Right renal pelvis (tissue), 4 donors: ENCODE measurements at regions not wholly inside any gene's neighbourhood (a gene's known extent, or its start where the extent isn't known, plus 50 kb on each side); places are given as distances from the start of the nearest gene placed in this dataset.

ENCODE experiments used
- DNase-seq, 4 donors: peaks; one replicate each; pipeline ENCODE4 v3.0.0-alpha.2; 2013; ENCODE audit warnings: low read depth in 4 of 4, low spot score in 3 of 4, missing footprints in 1 of 4

GRCh38 chr12:65596514-65597091 lies 227.7 kb upstream of the HMGA2 start:
- no peak for DNase-seq

- no peak for DNase-seq
These were observed 226.8 kb upstream of the HMGA2 start for GRCh38 chr12:65597527-65597926.

GRCh38 chr12:65598688-65599087 lies 225.6 kb upstream of the HMGA2 start:
- no peak for DNase-seq

- no peak for DNase-seq
These were observed 222.1 kb upstream of the HMGA2 start for GRCh38 chr12:65602253-65602609.

GRCh38 chr12:65602610-65603295 lies 221.5 kb upstream of the HMGA2 start:
- DNase-seq = peak; percentile 65 to 80 (median 76)

GRCh38 chr12:65603438-65604351 lies 220.6 kb upstream of the HMGA2 start:
- no peak for DNase-seq

GRCh38 chr12:65605019-65605418 lies 219.3 kb upstream of the HMGA2 start:
- DNase-seq = no peak

GRCh38 chr12:65606008-65606766 lies 218.1 kb upstream of the HMGA2 start:
- DNase-seq = no peak

- no peak for DNase-seq
These were observed 216.9 kb upstream of the HMGA2 start for GRCh38 chr12:65607401-65607841.

GRCh38 chr12:65608319-65608916 lies 215.9 kb upstream of the HMGA2 start:
- DNase-seq = no peak

- no peak for DNase-seq
These were observed 214.9 kb upstream of the HMGA2 start for GRCh38 chr12:65609359-65609771.

GRCh38 chr12:65611396-65611795 lies 212.9 kb upstream of the HMGA2 start:
- no peak for DNase-seq

GRCh38 chr12:65612440-65612839 lies 211.8 kb upstream of the HMGA2 start:
- DNase-seq = no peak

GRCh38 chr12:65613692-65614091 lies 210.6 kb upstream of the HMGA2 start:
- no peak for DNase-seq

GRCh38 chr12:65614259-65614889 lies 209.9 kb upstream of the HMGA2 start:
- no peak for DNase-seq

GRCh38 chr12:65615118-65615517 lies 209.2 kb upstream of the HMGA2 start:
- no peak for DNase-seq

GRCh38 chr12:65616022-65616421 lies 208.3 kb upstream of the HMGA2 start:
- no peak for DNase-seq

- DNase-seq = no peak
These were observed 205.7 kb upstream of the HMGA2 start for GRCh38 chr12:65618588-65618987.

GRCh38 chr12:65619018-65619417 lies 205.3 kb upstream of the HMGA2 start:
- no peak for DNase-seq

GRCh38 chr12:65620046-65620445 lies 204.2 kb upstream of the HMGA2 start:
- DNase-seq = no peak
